Neural crest cell (in vitro differentiated cells): ENCODE measurements at regions not wholly inside any gene's neighbourhood (a gene's known extent, or its start where the extent isn't known, plus 50 kb on each side); places are given as distances from the start of the nearest gene placed in this dataset.

Source experiments
- DNase-seq: peaks from one replicate; pipeline ENCODE4 v3.0.0; 2021; ENCODE audit warnings: low read depth, mixed read lengths, low spot score
- H3K27ac Mint-ChIP-seq: one replicate; pipeline ENCODE4 v1.8.0; 2021; ENCODE audit warnings: mild to moderate bottlenecking, mixed read lengths; ENCODE audit not compliant: unreplicated experiment
- H3K27me3 Mint-ChIP-seq: 2 replicates; pipeline ENCODE4 v1.8.0; 2021; ENCODE audit warnings: low read depth, mild to moderate bottlenecking, mixed read lengths
- H3K36me3 Mint-ChIP-seq: 2 replicates; pipeline ENCODE4 v1.8.0; 2021; ENCODE audit warnings: low read depth, mild to moderate bottlenecking, mixed read lengths
- H3K4me1 Mint-ChIP-seq: 2 replicates; pipeline ENCODE4 v1.8.0; 2021; ENCODE audit warnings: mixed read lengths
- H3K4me3 Mint-ChIP-seq: one replicate; pipeline ENCODE4 v1.8.0; 2021; ENCODE audit warnings: mild to moderate bottlenecking, mixed read lengths
- H3K9me3 Mint-ChIP-seq: 2 replicates; pipeline ENCODE4 v1.8.0; 2021; ENCODE audit warnings: mixed read lengths
- CTCF ChIP-seq: fragments of 200-600 bp; sonication (generic); conservative IDR thresholded peaks from 2 replicates; pipeline ENCODE4 v1.5.0; 2021; ENCODE audit warnings: antibody characterized with exemption, mild to moderate bottlenecking

GRCh38 chr3:103794656-103795055 lies 1359.8 kb downstream of the ZPLD1 start:
- TF ChIP-seq CTCF, result peak; percentile 40
- no peaks in the 10 kb centered on the region for H3K27me3 Mint-ChIP-seq
- H3K4me1 Mint-ChIP-seq, result no peaks in the 10 kb centered on the region
- H3K9me3 Mint-ChIP-seq, result peaks cover 3% of the 10 kb centered on the region
- no peak for DNase-seq
- H3K27ac Mint-ChIP-seq, result no peak overlapping the region
- no peaks in the 10 kb centered on the region for H3K36me3 Mint-ChIP-seq
- no peak overlapping the region for H3K4me3 Mint-ChIP-seq

- Mint-ChIP-seq H3K4me1 (no peaks in the 10 kb centered on the region), H3K36me3 (no peaks in the 10 kb centered on the region), H3K27me3 (no peaks in the 10 kb centered on the region), H3K27ac (no peak overlapping the region), H3K4me3 (no peak overlapping the region), H3K9me3 (peaks cover 7% of the 10 kb centered on the region)
- no peak for DNase-seq
- no peak for TF ChIP-seq CTCF
Measured at GRCh38 chr3:103796068-103796467, 1361.3 kb downstream of the ZPLD1 start.

- Mint-ChIP-seq H3K4me1 (no peaks in the 10 kb centered on the region), H3K9me3 (peaks cover 4% of the 10 kb centered on the region), H3K27ac (no peak overlapping the region), H3K27me3 (no peaks in the 10 kb centered on the region), H3K4me3 (no peak overlapping the region), H3K36me3 (no peaks in the 10 kb centered on the region)
- no peak for TF ChIP-seq CTCF
- DNase-seq, result no peak
Measured at GRCh38 chr3:103803787-103804186, 1369.0 kb downstream of the ZPLD1 start.

GRCh38 chr3:103810167-103810566 lies 1375.4 kb downstream of the ZPLD1 start:
- no peak for TF ChIP-seq CTCF
- Mint-ChIP-seq H3K36me3 (peaks cover 12% of the 10 kb centered on the region), H3K4me3 (no peak overlapping the region), H3K4me1 (no peaks in the 10 kb centered on the region), H3K27ac (no peak overlapping the region), H3K27me3 (no peaks in the 10 kb centered on the region), H3K9me3 (peaks cover 11% of the 10 kb centered on the region)
- DNase-seq, result no peak

- Mint-ChIP-seq H3K9me3 (peaks cover 11% of the 10 kb centered on the region), H3K27ac (no peak overlapping the region), H3K4me1 (peaks cover 10% of the 10 kb centered on the region), H3K27me3 (no peaks in the 10 kb centered on the region), H3K4me3 (no peak overlapping the region), H3K36me3 (peaks cover 11% of the 10 kb centered on the region)
- TF ChIP-seq CTCF, result no peak
- DNase-seq, result no peak
Measured at GRCh38 chr3:103813955-103814354, 1379.1 kb downstream of the ZPLD1 start.

- DNase-seq, result no peak
- H3K9me3 Mint-ChIP-seq, result no peaks in the 10 kb centered on the region
- H3K36me3 Mint-ChIP-seq, result no peaks in the 10 kb centered on the region
- no peak overlapping the region for H3K4me3 Mint-ChIP-seq
- peaks cover 25% of the 10 kb centered on the region for H3K4me1 Mint-ChIP-seq
- no peak for TF ChIP-seq CTCF
- H3K27me3 Mint-ChIP-seq, result no peaks in the 10 kb centered on the region
- H3K27ac Mint-ChIP-seq, result no peak overlapping the region
Measured at GRCh38 chr3:103818398-103818797, 1383.6 kb downstream of the ZPLD1 start.
